ENCODE measurements at regions not wholly inside any gene's neighbourhood (a gene's known extent, or its start where the extent isn't known, plus 50 kb on each side); places are given as distances from the start of the nearest gene placed in this dataset.

GRCh38 chr14:76264384-76264783 lies 111.6 kb upstream of the ESRRB start:
- DNase-seq (ENCODE audit: low read depth in 1 of 2, low spot score in 1 of 2), result no peak
- TF ChIP-seq KDM5A (IDR thresholded peaks at IDR 0.05), result no peak
- Histone ChIP-seq H3K4me2 (no peak overlapping the region), H3K4me3 (no peak overlapping the region), H3K4me1 (no peaks in the 10 kb centered on the region), H3K27ac (no peak overlapping the region), H3K9me3 (no peaks in the 10 kb centered on the region)
- WGBS (ENCODE audit: missing lambda C conversion rate), result 72% methylated on average over 6 of the region's 6 CpGs
- FAIRE-seq, result no peak
- ChIA-PET POLR2A (no interaction called here), CTCF (no interaction called here)
- ATAC-seq, result no peak

GRCh38 chr14:76267322-76268046 lies 108.5 kb upstream of the ESRRB start:
- Histone ChIP-seq H3K27ac (no peak overlapping the region), H3K4me1 (no peaks in the 10 kb centered on the region), H3K4me2 (no peak overlapping the region), H3K9me3 (no peaks in the 10 kb centered on the region), H3K4me3 (no peak overlapping the region)
- POLR2A ChIA-PET, result no interaction called here
- no peak for TF ChIP-seq MAFK (IDR thresholded peaks at IDR 0.05; ENCODE audit: partially characterized antibody)
- TF ChIP-seq EP300 (IDR thresholded peaks at IDR 0.05), result no peak
- ATAC-seq (no peak), DNase-seq (ENCODE audit: low read depth in 1 of 2, low spot score in 1 of 2) (no peak), FAIRE-seq (no peak)
- WGBS (ENCODE audit: missing lambda C conversion rate), result 72% methylated on average over 22 of the region's 27 CpGs
- CTCF ChIA-PET, result interaction anchor here (1.2 kb wide), 1 partner anchor 9 kb away, joined by 5 read pairs; no protein-coding TSS in a partner anchor

GRCh38 chr14:76268047-76268431 lies 107.9 kb upstream of the ESRRB start:
- no peak overlapping the region for H3K4me3 ChIP-seq
- TF ChIP-seq FOSL2 (IDR thresholded peaks at IDR 0.05) (no peak), FOSL2 (CRISPR knock-in tag; IDR thresholded peaks at IDR 0.05) (no peak), JUNB (IDR thresholded peaks at IDR 0.05) (no peak), POLR2AphosphoS2 (conservative IDR thresholded peaks at IDR 0.05; ENCODE audit: low read length) (no peak), HEYL (CRISPR knock-in tag; IDR thresholded peaks at IDR 0.05) (no peak), ATOH8 (CRISPR knock-in tag; IDR thresholded peaks at IDR 0.05; ENCODE audit: low read depth) (no peak), SREBF2 (IDR thresholded peaks at IDR 0.05) (no peak), RNF2 (IDR thresholded peaks at IDR 0.05; ENCODE audit: borderline replicate concordance, low read depth) (no peak), HMGXB4 (CRISPR knock-in tag; IDR thresholded peaks at IDR 0.05; ENCODE audit: borderline replicate concordance) (no peak), ZC3H11A (IDR thresholded peaks at IDR 0.05) (no peak), CBX8 (IDR thresholded peaks at IDR 0.05) (no peak), CBX2 (IDR thresholded peaks at IDR 0.05; ENCODE audit: borderline replicate concordance, low read depth) (no peak), TFCP2L1 (CRISPR knock-in tag; IDR thresholded peaks at IDR 0.05) (no peak), GATA3 (IDR thresholded peaks at IDR 0.05; ENCODE audit: borderline replicate concordance) (no peak), CHD4 (IDR thresholded peaks at IDR 0.05; ENCODE audit: borderline replicate concordance) (no peak), FOSB (CRISPR knock-in tag; IDR thresholded peaks at IDR 0.05) (no peak), ESRRA (IDR thresholded peaks at IDR 0.05; ENCODE audit: borderline replicate concordance, low read length) (no peak)
- no peak for ATAC-seq
- no peak for FAIRE-seq
- H3K27ac ChIP-seq, result no peak overlapping the region
- CTCF ChIA-PET, result interaction anchor here (0.7 to 1.2 kb wide), 2 partner anchors 8 to 183 kb away, joined by 3 to 5 read pairs; no protein-coding TSS in a partner anchor
- no peaks in the 10 kb centered on the region for H3K9me3 ChIP-seq
- POLR2A ChIA-PET, result no interaction called here
- no peaks in the 10 kb centered on the region for H3K4me1 ChIP-seq
- 72% methylated on average over 8 of the region's 8 CpGs for WGBS (ENCODE audit: missing lambda C conversion rate)
- DNase-seq (ENCODE audit: low read depth in 1 of 2, low spot score in 1 of 2), result no peak
- no peak overlapping the region for H3K4me2 ChIP-seq

Measured in A549 (cell line).